ENCODE measurements at regions not wholly inside any gene's neighbourhood (a gene's known extent, or its start where the extent isn't known, plus 50 kb on each side); places are given as distances from the start of the nearest gene placed in this dataset.

- TF ChIP-seq CTCF (conservative IDR thresholded peaks at IDR 0.05) (no peak), EZH2 (IDR thresholded peaks at IDR 0.05; ENCODE audit: low read depth) (no peak)
These were observed 191.6 kb upstream of the CNTN5 start for GRCh38 chr11:98828986-98829708.

All from PC-9 (cell line).